Cardiac muscle cell (in vitro differentiated cells and primary cell): ENCODE measurements at regions not wholly inside any gene's neighbourhood (a gene's known extent, or its start where the extent isn't known, plus 50 kb on each side); places are given as distances from the start of the nearest gene placed in this dataset.

Experiments
- DNase-seq, 2 donors: peaks; one replicate each; pipeline versions ENCODE4 v3.0.0 to v3.0.0-alpha.2; 2010 to 2017; ENCODE audit warnings: low read depth in 1 of 2, low spot score in 1 of 2
- H3K27ac ChIP-seq: fragments of 200-600 bp; sonication (generic); 2 replicates; pipeline ENCODE4 v1.5.1; 2016
- H3K27me3 ChIP-seq: fragments of 200-600 bp; sonication (generic); 2 replicates; pipeline ENCODE4 v1.6.0; 2016; ENCODE audit warnings: control low read depth
- H3K36me3 ChIP-seq: fragments of 200-600 bp; sonication (generic); 2 replicates; pipeline ENCODE4 v1.5.1; 2016; ENCODE audit warnings: control low read depth
- H3K4me1 ChIP-seq: fragments of 200-600 bp; sonication (generic); 2 replicates; pipeline ENCODE4 v1.8.1; 2017; ENCODE audit warnings: low read depth, mild to moderate bottlenecking, mixed run types
- H3K4me3 ChIP-seq: fragments of 200-600 bp; sonication (generic); 2 replicates; pipeline ENCODE4 v1.5.1; 2016; ENCODE audit warnings: mild to moderate bottlenecking
- H3K9me3 ChIP-seq: fragments of 200-600 bp; sonication (generic); 2 replicates; pipeline ENCODE4 v1.5.1; 2017; ENCODE audit warnings: low read depth, mild to moderate bottlenecking, control low read depth
- TF ChIP-seq, protein P1 (sequence below): IDR thresholded peaks from 2 replicates; pipeline ENCODE4 v1.5.1; 2012; ENCODE audit warnings: low read depth, mild to moderate bottlenecking, low read length

DNA sequence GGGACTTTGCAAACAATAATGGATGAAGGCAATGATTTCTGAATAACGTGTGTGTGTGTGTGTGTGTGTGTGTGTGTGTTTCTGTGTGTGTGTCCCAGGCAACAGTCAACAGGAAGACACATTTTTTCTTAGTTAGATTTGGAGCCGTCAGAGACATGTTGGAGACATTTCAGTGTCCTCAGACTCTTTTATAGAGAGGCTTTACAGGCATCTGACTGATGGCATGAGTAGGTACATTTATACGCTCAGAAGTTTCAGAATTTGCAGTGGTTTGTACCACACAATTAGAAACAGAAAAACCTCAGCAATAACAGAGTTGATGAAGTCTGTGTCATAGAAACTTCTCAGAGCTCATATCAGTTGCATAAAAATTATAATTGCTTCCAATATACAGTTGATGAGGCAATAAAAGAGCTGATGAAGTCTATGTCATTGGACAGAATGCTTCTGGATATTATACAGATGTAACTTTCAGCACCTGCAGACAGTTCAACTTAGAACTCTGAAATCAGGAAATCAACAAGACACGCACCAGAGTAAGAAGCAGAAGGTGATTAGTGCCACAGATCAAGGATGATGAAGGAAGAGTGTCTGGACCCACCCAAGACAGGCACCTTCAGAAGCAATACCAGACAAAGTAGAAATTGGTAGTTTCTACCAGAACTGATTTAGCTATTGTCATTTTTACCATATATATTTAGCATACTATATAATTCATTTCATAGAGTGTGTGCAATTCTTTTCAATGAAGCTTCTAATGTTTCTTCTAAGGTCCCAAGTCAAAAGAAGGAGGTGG is 104.5 kb upstream of the LYZL1 start:
- Histone ChIP-seq H3K4me1 (peaks cover 26% of the 10 kb centered on the region), H3K4me3 (no peak overlapping the region), H3K36me3 (no peaks in the 10 kb centered on the region), H3K9me3 (no peaks in the 10 kb centered on the region), H3K27ac (no peak overlapping the region), H3K27me3 (no peaks in the 10 kb centered on the region)
- TF ChIP-seq, protein P1, sequence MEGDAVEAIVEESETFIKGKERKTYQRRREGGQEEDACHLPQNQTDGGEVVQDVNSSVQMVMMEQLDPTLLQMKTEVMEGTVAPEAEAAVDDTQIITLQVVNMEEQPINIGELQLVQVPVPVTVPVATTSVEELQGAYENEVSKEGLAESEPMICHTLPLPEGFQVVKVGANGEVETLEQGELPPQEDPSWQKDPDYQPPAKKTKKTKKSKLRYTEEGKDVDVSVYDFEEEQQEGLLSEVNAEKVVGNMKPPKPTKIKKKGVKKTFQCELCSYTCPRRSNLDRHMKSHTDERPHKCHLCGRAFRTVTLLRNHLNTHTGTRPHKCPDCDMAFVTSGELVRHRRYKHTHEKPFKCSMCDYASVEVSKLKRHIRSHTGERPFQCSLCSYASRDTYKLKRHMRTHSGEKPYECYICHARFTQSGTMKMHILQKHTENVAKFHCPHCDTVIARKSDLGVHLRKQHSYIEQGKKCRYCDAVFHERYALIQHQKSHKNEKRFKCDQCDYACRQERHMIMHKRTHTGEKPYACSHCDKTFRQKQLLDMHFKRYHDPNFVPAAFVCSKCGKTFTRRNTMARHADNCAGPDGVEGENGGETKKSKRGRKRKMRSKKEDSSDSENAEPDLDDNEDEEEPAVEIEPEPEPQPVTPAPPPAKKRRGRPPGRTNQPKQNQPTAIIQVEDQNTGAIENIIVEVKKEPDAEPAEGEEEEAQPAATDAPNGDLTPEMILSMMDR = no peak
- DNase-seq = no peak

DNA sequence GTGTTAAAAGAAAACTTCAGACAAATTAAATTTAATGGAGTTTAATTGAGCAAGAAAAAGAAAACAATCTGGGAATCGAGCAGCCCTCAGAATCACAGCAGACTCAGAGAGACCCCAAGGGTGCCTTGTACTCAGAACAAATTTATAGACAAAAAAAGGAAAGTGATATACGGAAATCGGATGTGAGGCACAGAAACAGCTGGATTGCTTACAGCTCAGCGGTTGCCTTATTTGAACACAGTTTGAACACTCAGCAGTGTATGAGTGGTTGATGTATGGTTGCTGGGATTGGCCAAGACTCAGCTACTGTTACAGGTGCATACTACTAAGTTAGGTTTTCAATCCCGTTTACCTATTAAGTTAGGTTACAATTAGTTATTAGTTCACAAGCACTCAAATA is 103.8 kb upstream of the LYZL1 start:
- Histone ChIP-seq H3K36me3 (no peaks in the 10 kb centered on the region), H3K4me1 (peaks cover 26% of the 10 kb centered on the region)
- TF ChIP-seq, protein P1 = no peak

DNA sequence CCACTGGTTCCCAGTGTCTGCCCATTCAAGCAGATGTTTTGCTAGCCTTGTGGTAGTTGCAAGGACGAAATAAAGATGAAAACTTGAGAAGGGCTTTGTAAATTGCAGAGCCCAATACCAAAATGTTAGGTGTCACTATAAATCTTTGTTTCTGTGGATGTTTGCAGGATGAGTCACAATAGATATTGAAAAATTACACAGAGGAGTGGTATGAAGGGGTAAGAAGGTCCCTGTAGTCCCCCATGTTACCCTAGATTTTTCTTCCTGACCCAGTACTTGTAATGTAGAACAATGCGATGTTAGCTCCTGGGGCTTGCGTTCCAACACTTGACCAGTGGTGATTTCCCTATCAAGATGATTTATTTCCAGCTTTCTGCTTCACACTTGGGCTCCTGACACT is 102.6 kb upstream of the LYZL1 start:
- DNase-seq = peak; percentile 10 to 33
- Histone ChIP-seq H3K36me3 (no peaks in the 10 kb centered on the region), H3K27me3 (no peaks in the 10 kb centered on the region), H3K9me3 (no peaks in the 10 kb centered on the region), H3K27ac (peak overlapping the region; percentile 15), H3K4me1 (peaks cover 26% of the 10 kb centered on the region), H3K4me3 (no peak overlapping the region)
- TF ChIP-seq, protein P1 = no peak

More for the DNA sequence above, 103.8 kb upstream of the LYZL1 start:
- Histone ChIP-seq H3K9me3 (no peaks in the 10 kb centered on the region), H3K27me3 (no peaks in the 10 kb centered on the region), H3K4me3 (no peak overlapping the region), H3K27ac (no peak overlapping the region)
- DNase-seq = no peak

DNA sequence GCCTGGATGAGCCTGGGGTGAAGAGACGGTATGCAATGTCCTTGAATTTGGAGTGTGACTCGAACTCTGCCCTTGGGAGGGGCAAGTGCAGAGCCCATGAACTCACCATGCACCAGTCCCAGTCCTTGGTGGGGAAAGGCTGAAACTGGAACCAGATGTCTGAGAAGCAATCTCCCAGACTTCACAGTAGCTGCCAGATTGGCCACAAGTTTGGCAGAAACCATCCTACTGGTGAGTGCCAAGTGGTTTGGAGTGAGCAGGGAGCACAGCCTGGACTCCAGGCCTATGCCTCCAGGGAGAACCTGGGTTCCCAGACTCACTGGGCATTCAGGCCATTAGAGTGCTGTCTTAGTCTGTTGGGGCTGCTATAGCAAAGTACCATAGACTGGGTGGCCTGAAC is 99.6 kb upstream of the LYZL1 start:
- H3K36me3 ChIP-seq = no peaks in the 10 kb centered on the region
- peaks cover 20% of the 10 kb centered on the region for H3K4me1 ChIP-seq
- no peak overlapping the region for H3K27ac ChIP-seq
- no peak overlapping the region for H3K4me3 ChIP-seq
- peak in 1 of 2 donors; percentile 65 for DNase-seq
- no peaks in the 10 kb centered on the region for H3K27me3 ChIP-seq
- TF ChIP-seq, protein P1 = no peak
- H3K9me3 ChIP-seq = no peaks in the 10 kb centered on the region

DNA sequence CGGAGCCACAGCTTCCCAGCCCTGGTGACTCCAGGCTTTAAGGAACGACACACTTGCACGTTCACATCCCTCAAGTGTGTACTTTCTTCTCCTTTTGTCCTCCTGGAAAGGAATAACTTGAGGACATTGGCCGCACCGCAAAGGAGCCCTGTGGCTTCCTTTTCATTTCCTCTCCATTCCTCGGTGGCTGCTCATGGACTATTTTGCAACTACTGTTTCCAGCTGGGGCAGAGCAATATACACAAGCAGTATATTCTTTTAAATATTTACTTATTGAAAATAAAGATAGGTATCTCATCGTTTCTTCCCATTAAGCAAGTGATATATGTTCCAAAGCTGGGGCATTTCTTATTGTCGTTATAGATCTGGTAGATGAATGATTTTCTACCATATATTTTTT is 97.2 kb upstream of the LYZL1 start:
- Histone ChIP-seq H3K4me3 (no peak overlapping the region), H3K27ac (no peak overlapping the region), H3K27me3 (no peaks in the 10 kb centered on the region), H3K36me3 (no peaks in the 10 kb centered on the region), H3K4me1 (peaks cover 2% of the 10 kb centered on the region), H3K9me3 (no peaks in the 10 kb centered on the region)
- TF ChIP-seq, protein P1 = no peak
- DNase-seq = peak in 1 of 2 donors; percentile 47
